CD14-positive monocyte (primary cell): ENCODE measurements at regions not wholly inside any gene's neighbourhood (a gene's known extent, or its start where the extent isn't known, plus 50 kb on each side); places are given as distances from the start of the nearest gene placed in this dataset. TPM values are rescaled to one million over a fixed set of nuclear protein-coding genes. Genes with fewer than 3 reads are reported as not detected.

ENCODE experiments used
- DNase-seq, 3 donors: peaks; one replicate each; pipeline ENCODE4 v3.0.0-alpha.2; 2011 to 2022
- H2AFZ ChIP-seq: 2 replicates; pipeline ENCODE4 v1.6.0; 2012; ENCODE audit warnings: mild to moderate bottlenecking, low read depth, low read length, inconsistent platforms; ENCODE audit not compliant: insufficient read depth, poor library complexity, severe bottlenecking
- H3K27ac ChIP-seq, 2 donors: 1 replicate in 1 of 2; 2 replicates in 1 of 2; pipeline ENCODE4 v1.5.1; 2012 to 2013; ENCODE audit warnings: low read length in 2 of 2, control low read depth in 1 of 2, inconsistent platforms in 1 of 2, low read depth in 1 of 2, mild to moderate bottlenecking in 1 of 2
- H3K27me3 ChIP-seq, 2 donors: one replicate each; pipeline versions ENCODE4 v1.6.0 to v1.6.1; 2011 to 2013; ENCODE audit warnings: low read length in 2 of 2; ENCODE audit not compliant: control insufficient read depth in 2 of 2, insufficient read depth in 2 of 2
- H3K36me3 ChIP-seq, 2 donors: replicated peaks in 1 of 2; 1 replicate in 1 of 2; 2 replicates in 1 of 2; pipeline versions ENCODE4 v1.5.1 to v1.6.1; 2012 to 2013; ENCODE audit warnings: low read length in 2 of 2, control low read depth in 1 of 2, inconsistent platforms in 1 of 2, mild to moderate bottlenecking in 1 of 2; ENCODE audit not compliant: insufficient read depth in 2 of 2, control insufficient read depth in 1 of 2
- H3K4me1 ChIP-seq, 2 donors: 1 replicate in 1 of 2; 2 replicates in 1 of 2; pipeline versions ENCODE4 v1.5.1 to v1.6.1; 2012 to 2013; ENCODE audit warnings: low read length in 2 of 2, control low read depth in 1 of 2, inconsistent platforms in 1 of 2, mild to moderate bottlenecking in 1 of 2, moderate library complexity in 1 of 2; ENCODE audit not compliant: insufficient read depth in 2 of 2, control insufficient read depth in 1 of 2
- H3K4me2 ChIP-seq: replicated peaks from 2 replicates; pipeline ENCODE3; 2012; ENCODE audit warnings: low read length, moderate library complexity, mild to moderate bottlenecking; ENCODE audit not compliant: poor library complexity, severe bottlenecking; ENCODE audit errors: extremely low read depth
- H3K4me3 ChIP-seq, 3 experiments: fragments of 200-600 bp in 1 of 3; sonication (generic) in 1 of 3; replicated peaks in 1 of 3; 1 replicate in 2 of 3; 2 replicates in 1 of 3; pipeline ENCODE4 v1.5.1; 2011 to 2013; ENCODE audit warnings: low read length in 3 of 3, mild to moderate bottlenecking in 3 of 3, control low read depth in 2 of 3, low read depth in 2 of 3, inconsistent platforms in 1 of 3, moderate library complexity in 1 of 3
- H3K79me2 ChIP-seq: 2 replicates; pipeline ENCODE4 v1.6.0; 2012; ENCODE audit warnings: mild to moderate bottlenecking, control low read depth, inconsistent platforms, low read length, moderate library complexity; ENCODE audit not compliant: insufficient read depth
- H3K9ac ChIP-seq: 2 replicates; pipeline ENCODE4 v1.6.0; 2017; ENCODE audit warnings: low read length, mild to moderate bottlenecking; ENCODE audit not compliant: insufficient read depth, poor library complexity, severe bottlenecking
- H3K9me3 ChIP-seq, 2 donors: replicated peaks in 1 of 2; 1 replicate in 1 of 2; 2 replicates in 1 of 2; pipeline versions ENCODE4 v1.5.1 to v1.6.1; 2012 to 2013; ENCODE audit warnings: low read length in 2 of 2, control low read depth in 1 of 2; ENCODE audit not compliant: control insufficient read depth in 1 of 2, insufficient read depth in 1 of 2
- H4K20me1 ChIP-seq: 2 replicates; pipeline ENCODE4 v1.6.0; 2012; ENCODE audit warnings: mild to moderate bottlenecking, low read length, control low read depth, moderate library complexity; ENCODE audit not compliant: insufficient read depth
- H3K27ac Mint-ChIP-seq, 7 donors: one replicate each; pipeline ENCODE4 v1.8.0; 2020; ENCODE audit warnings: mild to moderate bottlenecking in 7 of 7, mixed read lengths in 7 of 7, moderate library complexity in 6 of 7, inconsistent platforms in 2 of 7
- H3K27me3 Mint-ChIP-seq, 3 donors: one replicate each; pipeline ENCODE4 v1.8.0; 2021 to 2022; ENCODE audit warnings: low read depth in 3 of 3, mild to moderate bottlenecking in 3 of 3, mixed read lengths in 3 of 3, moderate library complexity in 3 of 3, inconsistent platforms in 1 of 3
- H3K36me3 Mint-ChIP-seq, 2 donors: one replicate each; pipeline ENCODE4 v1.8.0; 2020; ENCODE audit warnings: mixed read lengths in 2 of 2, inconsistent platforms in 1 of 2, mild to moderate bottlenecking in 1 of 2
- H3K4me1 Mint-ChIP-seq: one replicate; pipeline ENCODE4 v1.8.0; 2020; ENCODE audit warnings: mild to moderate bottlenecking, mixed read lengths
- H3K4me3 Mint-ChIP-seq, 2 donors: one replicate each; pipeline ENCODE4 v1.8.0; 2020; ENCODE audit warnings: mild to moderate bottlenecking in 2 of 2, mixed read lengths in 2 of 2, moderate library complexity in 1 of 2
- H3K9me3 Mint-ChIP-seq, 7 donors: one replicate each; pipeline ENCODE4 v1.8.0; 2020 to 2022; ENCODE audit warnings: mixed read lengths in 7 of 7, mild to moderate bottlenecking in 6 of 7, moderate library complexity in 6 of 7, inconsistent platforms in 2 of 7
- CTCF ChIP-seq: fragments of 200-600 bp; IDR thresholded peaks from one replicate; pipeline ENCODE4 v1.8.0; 2022; ENCODE audit warnings: antibody characterized with exemption, mild to moderate bottlenecking
- WGBS: methylation state at CpG from one replicate; pipeline ENCODE4 v1.1.5; 2013; ENCODE audit warnings: missing lambda C conversion rate; ENCODE audit not compliant: insufficient coverage; 5-methylcytosine and 5-hydroxymethylcytosine counted together
- intact Hi-C, 2 donors: fragments of 100-400 bp; cut with micrococcal nuclease; formaldehyde crosslinking; loops; one replicate each; pipeline versions ENCODE4 v1.15.0 to v1.15.1; 2023
- small RNA-seq: library from RNA; depleted of rRNA; stranded (forward); fragments of <200 nt; gene quantifications from one replicate; pipeline ENCODE3, GENCODE V24; 2012; ENCODE audit warnings: low read depth; ENCODE audit not compliant: insufficient read length

DNA sequence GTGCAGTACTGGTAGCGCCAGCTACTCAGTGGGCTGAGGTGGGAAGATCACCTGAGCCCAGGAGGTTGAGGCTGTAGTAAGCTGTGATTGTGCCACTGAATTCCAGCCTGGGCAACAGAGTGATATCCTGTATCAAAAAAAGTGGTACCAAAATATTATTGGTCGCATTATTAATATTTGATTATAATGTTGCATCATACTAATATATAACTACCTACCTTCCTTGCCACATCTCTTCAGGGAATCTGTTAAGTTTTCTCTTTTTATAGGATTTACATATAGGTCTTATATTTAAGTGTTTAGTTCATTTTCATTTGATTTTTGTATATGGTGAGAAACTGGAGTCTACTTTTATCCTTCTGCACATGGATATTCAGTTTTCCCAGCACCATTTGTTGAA is 66.3 kb upstream of the PHACTR3 start:
- TF ChIP-seq CTCF, result no peak
- Mint-ChIP-seq H3K27ac (peak overlapping the region in 1 of 7 donors; percentile 42), H3K9me3 (peaks cover 4 to 21% (median 9%) of the 10 kb centered on the region in 7 donors), H3K36me3 (no peaks in the 10 kb centered on the region), H3K4me1 (no peaks in the 10 kb centered on the region), H3K27me3 (peaks cover 4 to 9% (median 6%) of the 10 kb centered on the region in 3 donors), H3K4me3 (no peak overlapping the region)
- Histone ChIP-seq H2AFZ (no peak overlapping the region), H3K4me1 (no peaks in the 10 kb centered on the region), H3K9ac (no peak overlapping the region), H3K27me3 (peaks cover 0 to 3% of the 10 kb centered on the region in 2 donors), H3K79me2 (no peaks in the 10 kb centered on the region), H4K20me1 (no peaks in the 10 kb centered on the region), H3K4me3 (no peak overlapping the region), H3K4me2 (no peak overlapping the region), H3K27ac (no peak overlapping the region), H3K9me3 (peaks cover 0 to 5% of the 10 kb centered on the region in 2 donors), H3K36me3 (no peaks in the 10 kb centered on the region)
- no peak for DNase-seq
- intact Hi-C loops, result no loop called here
- 100% methylated on average over 1 of the region's 2 CpGs for WGBS

DNA sequence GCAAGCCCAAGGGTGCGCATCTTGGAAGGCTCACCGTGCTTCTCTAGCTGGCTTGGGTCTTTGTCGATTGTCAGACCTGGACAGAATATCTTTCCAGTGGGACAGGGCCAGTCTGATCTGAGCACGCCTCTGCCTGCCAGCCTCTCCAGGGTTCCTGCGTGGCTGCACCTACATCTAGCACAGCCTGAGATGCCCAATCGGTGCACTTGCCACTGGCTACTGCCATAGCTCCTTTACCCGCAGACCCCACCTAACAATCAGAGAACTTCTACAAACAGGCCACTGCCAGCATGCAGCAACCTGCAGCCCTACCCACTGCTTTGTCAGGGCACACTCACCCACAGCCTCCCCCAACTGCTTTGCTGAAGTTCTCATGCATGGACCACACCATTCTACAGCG is 56.7 kb upstream of the PHACTR3 start:
- no peaks in the 10 kb centered on the region for H3K4me1 Mint-ChIP-seq
- H3K27ac ChIP-seq, result no peak overlapping the region
- no peaks in the 10 kb centered on the region for H3K79me2 ChIP-seq
- H3K36me3 ChIP-seq, result no peaks in the 10 kb centered on the region
- no peak for TF ChIP-seq CTCF
- H2AFZ ChIP-seq, result no peak overlapping the region
- peaks cover 0 to 7% of the 10 kb centered on the region in 2 donors for H3K9me3 ChIP-seq
- H3K27ac Mint-ChIP-seq, result no peak overlapping the region
- H3K4me1 ChIP-seq, result no peaks in the 10 kb centered on the region
- no peak overlapping the region for H3K9ac ChIP-seq
- no peak overlapping the region for H3K4me3 ChIP-seq
- intact Hi-C loops, result no loop called here
- H3K4me3 Mint-ChIP-seq, result no peak overlapping the region
- 88% methylated on average over 8 of the region's 8 CpGs for WGBS
- peaks cover 0 to 5% (median 2%) of the 10 kb centered on the region in 7 donors for H3K9me3 Mint-ChIP-seq
- H3K27me3 Mint-ChIP-seq, result peaks cover 3 to 10% (median 5%) of the 10 kb centered on the region in 3 donors
- no peak for DNase-seq
- no peaks in the 10 kb centered on the region for H4K20me1 ChIP-seq
- peaks cover 0 to 2% of the 10 kb centered on the region in 2 donors for H3K27me3 ChIP-seq
- H3K36me3 Mint-ChIP-seq, result no peaks in the 10 kb centered on the region
- H3K4me2 ChIP-seq, result no peak overlapping the region

Small RNA genes lying in the stretch of these regions (small RNA-seq; reads per million reads assigned to genes)
- gene PIEZO1P1, result not detected
